HG03196 (cell line): ENCODE measurements at regions not wholly inside any gene's neighbourhood (a gene's known extent, or its start where the extent isn't known, plus 50 kb on each side); places are given as distances from the start of the nearest gene placed in this dataset.
"Not testable (repeated sequence)": the region's sequence is repeated elsewhere in the genome, so short reads cannot be mapped to it uniquely, and the experiment has no call there.

Experiments
- ATAC-seq: cut with Tn5 transposase; IDR thresholded peaks from one replicate; pipeline ENCODE4 v1.9.1; 2021; ENCODE audit not compliant: unreplicated experiment

DNA sequence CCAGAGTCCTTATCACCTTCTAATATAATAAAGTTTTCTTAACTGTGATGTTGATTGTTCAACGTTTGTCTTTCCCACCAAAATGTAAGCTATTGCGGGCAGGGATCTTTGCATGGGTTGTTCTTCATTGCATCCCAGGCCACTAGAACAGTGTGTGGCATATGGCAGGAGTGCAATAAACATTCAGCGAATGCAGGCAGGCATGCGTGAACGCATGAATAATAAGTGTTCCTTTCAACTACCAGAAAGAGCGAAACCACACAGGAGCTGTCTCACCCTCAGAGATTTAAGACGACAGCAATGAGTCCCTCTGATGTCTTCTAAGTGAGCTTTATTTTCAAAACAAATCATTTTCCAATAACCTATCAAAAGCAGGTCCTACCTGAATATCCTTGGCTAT is 2693.1 kb upstream of the TPTE start:
- ATAC-seq: not testable (repeated sequence)

DNA sequence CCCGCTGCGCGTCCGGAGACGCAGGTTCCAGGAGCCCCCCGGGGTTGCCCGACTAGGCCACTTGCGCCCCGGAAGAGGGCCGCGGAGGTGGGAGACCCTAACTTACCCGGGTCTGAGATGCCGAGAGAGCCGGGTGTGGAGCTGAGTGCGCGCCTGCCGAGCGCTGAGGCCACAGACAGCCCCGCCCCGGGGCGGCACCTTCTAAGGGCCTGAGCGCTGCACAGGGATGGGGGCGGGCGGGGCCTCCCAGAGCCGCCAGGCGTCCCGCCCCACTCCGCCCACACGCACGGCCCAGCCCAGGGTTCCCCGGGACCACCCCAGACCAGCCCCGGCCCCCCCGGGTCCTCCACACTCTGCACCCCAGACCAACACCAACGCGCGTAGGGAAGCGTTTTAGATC is 2692.0 kb upstream of the TPTE start:
- ATAC-seq: not testable (repeated sequence)

GRCh38 chr21:7837315-7837714 is 2684.1 kb upstream of the TPTE start:
- not testable (repeated sequence) for ATAC-seq

GRCh38 chr21:7853426-7853825 is 2668.0 kb upstream of the TPTE start:
- not testable (repeated sequence) for ATAC-seq

DNA sequence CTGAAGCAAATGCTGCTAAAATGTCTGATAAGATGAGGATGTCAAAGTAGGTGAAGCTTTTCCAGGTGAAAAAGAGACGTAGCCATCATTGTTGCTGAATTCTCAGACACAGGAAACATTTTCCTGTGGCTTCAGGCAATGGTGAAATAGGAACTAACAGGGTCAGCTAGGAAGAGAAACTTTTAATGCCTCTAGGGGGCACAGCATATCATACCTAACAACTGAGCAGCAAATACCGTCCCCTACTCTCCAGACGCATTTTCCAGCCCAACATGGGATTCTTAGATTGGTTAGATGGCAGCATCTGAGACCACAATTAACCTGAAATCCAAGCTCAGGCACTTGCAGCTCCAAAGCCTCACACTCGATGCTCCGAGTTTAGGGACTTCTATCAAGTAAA is 2667.5 kb upstream of the TPTE start:
- ATAC-seq: not testable (repeated sequence)
